ENCODE measurements at regions not wholly inside any gene's neighbourhood (a gene's known extent, or its start where the extent isn't known, plus 50 kb on each side); places are given as distances from the start of the nearest gene placed in this dataset.
A peak's percentile ranks its signal among the peaks of the same experiment; 100 is the strongest.
"Not testable (repeated sequence)": the region's sequence is repeated elsewhere in the genome, so short reads cannot be mapped to it uniquely, and the experiment has no call there.

DNA sequence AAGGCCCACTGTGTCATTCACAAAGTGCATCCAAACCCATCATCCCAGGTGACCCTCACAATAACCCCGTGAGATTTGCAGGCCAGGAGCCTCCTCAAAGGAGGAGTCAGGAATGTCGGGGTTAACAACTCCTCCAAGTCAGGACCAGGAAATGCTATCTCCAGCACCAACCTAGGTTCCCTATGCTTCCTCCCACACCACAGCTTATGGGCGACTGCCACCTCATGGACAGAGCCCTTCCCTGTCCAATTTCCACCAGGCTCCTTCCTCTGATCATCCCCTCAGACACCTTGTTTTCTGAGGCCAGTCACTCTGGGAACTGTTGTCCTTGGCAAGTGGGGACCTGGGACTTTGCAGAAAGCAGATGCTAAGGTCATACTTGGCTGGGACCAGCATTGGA, 77.8 kb downstream of the LIMS3 start:
- POLR2A ChIA-PET; H3K4me3 Mint-ChIP-seq; CTCF ChIA-PET; H3K9me3 Mint-ChIP-seq; ATAC-seq (ENCODE audit: low read depth); DNase-seq; intact Hi-C loops (cut with micrococcal nuclease); H3K36me3 Mint-ChIP-seq (ENCODE audit: low read depth); H3K4me1 Mint-ChIP-seq; H3K27me3 Mint-ChIP-seq; H3K27ac Mint-ChIP-seq: not testable (repeated sequence)

- POLR2A ChIA-PET; H3K36me3 Mint-ChIP-seq (ENCODE audit: low read depth); H3K9me3 Mint-ChIP-seq; H3K27me3 Mint-ChIP-seq; H3K4me3 Mint-ChIP-seq; H3K4me1 Mint-ChIP-seq; CTCF ChIA-PET; intact Hi-C loops (cut with micrococcal nuclease); H3K27ac Mint-ChIP-seq; DNase-seq: not testable (repeated sequence)
- peak; percentile 50 for ATAC-seq (ENCODE audit: low read depth)
Observed at GRCh38 chr2:109980754-109981153, 82.3 kb downstream of the LIMS3 start.

GRCh38 chr2:109986389-109987088, 88.1 kb downstream of the LIMS3 start:
- DNase-seq; H3K27me3 Mint-ChIP-seq; H3K4me3 Mint-ChIP-seq; ATAC-seq (ENCODE audit: low read depth); CTCF ChIA-PET; H3K9me3 Mint-ChIP-seq; H3K4me1 Mint-ChIP-seq; H3K36me3 Mint-ChIP-seq (ENCODE audit: low read depth); POLR2A ChIA-PET; H3K27ac Mint-ChIP-seq; intact Hi-C loops (cut with micrococcal nuclease): not testable (repeated sequence)

GRCh38 chr2:109987089-109987420, 88.6 kb downstream of the LIMS3 start:
- ATAC-seq (ENCODE audit: low read depth); H3K27me3 Mint-ChIP-seq; H3K27ac Mint-ChIP-seq; H3K36me3 Mint-ChIP-seq (ENCODE audit: low read depth); H3K9me3 Mint-ChIP-seq; H3K4me1 Mint-ChIP-seq; CTCF ChIA-PET; intact Hi-C loops (cut with micrococcal nuclease); POLR2A ChIA-PET; DNase-seq; H3K4me3 Mint-ChIP-seq: not testable (repeated sequence)

DNA sequence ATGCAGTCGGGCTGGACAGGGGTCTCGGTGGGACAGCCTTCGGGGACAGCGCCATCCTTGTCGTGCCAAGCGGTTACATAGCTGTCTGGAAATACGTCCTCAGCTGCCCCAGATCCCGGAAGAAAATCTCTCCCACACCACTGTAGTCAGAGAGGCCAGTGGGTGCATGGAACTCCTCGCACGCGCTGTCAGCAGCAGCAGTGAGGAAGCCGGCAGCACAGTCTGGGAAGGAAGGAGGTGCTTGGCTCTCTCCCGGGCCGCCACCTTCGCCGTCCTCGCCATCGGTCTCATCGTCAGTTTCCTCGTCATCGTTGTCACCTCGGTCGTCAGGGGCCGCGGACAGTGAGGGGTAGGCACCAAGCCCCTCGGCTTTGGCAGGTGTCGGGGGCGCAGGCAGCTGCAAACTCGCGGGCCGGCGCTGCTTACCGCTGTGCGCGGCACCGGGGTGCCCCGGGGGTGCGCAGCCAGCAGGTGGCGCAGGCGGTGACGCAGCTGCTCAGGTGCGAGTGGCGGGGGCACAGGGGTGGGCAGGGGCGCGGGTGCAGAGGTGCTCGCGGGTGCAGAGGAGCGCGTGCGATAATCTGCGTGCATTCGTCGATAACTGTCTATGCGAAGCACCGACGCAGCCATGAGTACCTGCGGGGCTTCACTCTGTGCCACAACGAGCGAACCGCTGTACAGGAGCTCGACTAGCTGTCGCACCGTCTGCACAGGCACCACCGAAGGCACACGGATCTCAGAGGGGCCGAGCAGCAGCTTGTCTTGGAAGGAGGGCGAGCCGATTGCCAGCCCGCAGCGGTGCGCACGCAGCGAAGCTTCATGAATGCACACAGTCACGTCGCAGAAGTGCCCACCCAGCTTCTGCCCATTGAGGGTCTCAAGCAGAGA, 89.2 kb downstream of the LIMS3 start:
- H3K27me3 Mint-ChIP-seq; H3K27ac Mint-ChIP-seq; H3K4me3 Mint-ChIP-seq; H3K36me3 Mint-ChIP-seq (ENCODE audit: low read depth); POLR2A ChIA-PET; intact Hi-C loops (cut with micrococcal nuclease); H3K4me1 Mint-ChIP-seq; H3K9me3 Mint-ChIP-seq; DNase-seq; CTCF ChIA-PET: not testable (repeated sequence)
- peak; percentile 71 for ATAC-seq (ENCODE audit: low read depth)

GRCh38 chr2:109999395-109999794, 100.9 kb downstream of the LIMS3 start:
- H3K36me3 Mint-ChIP-seq (ENCODE audit: low read depth); CTCF ChIA-PET; H3K4me1 Mint-ChIP-seq; ATAC-seq (ENCODE audit: low read depth); H3K4me3 Mint-ChIP-seq; H3K27me3 Mint-ChIP-seq; intact Hi-C loops (cut with micrococcal nuclease); DNase-seq; POLR2A ChIA-PET; H3K27ac Mint-ChIP-seq; H3K9me3 Mint-ChIP-seq: not testable (repeated sequence)

- POLR2A ChIA-PET; H3K9me3 Mint-ChIP-seq; CTCF ChIA-PET; H3K36me3 Mint-ChIP-seq (ENCODE audit: low read depth); H3K4me1 Mint-ChIP-seq; H3K4me3 Mint-ChIP-seq; ATAC-seq (ENCODE audit: low read depth); DNase-seq; intact Hi-C loops (cut with micrococcal nuclease); H3K27ac Mint-ChIP-seq; H3K27me3 Mint-ChIP-seq: not testable (repeated sequence)
Observed at GRCh38 chr2:110002502-110002901, 104.0 kb downstream of the LIMS3 start.

DNA sequence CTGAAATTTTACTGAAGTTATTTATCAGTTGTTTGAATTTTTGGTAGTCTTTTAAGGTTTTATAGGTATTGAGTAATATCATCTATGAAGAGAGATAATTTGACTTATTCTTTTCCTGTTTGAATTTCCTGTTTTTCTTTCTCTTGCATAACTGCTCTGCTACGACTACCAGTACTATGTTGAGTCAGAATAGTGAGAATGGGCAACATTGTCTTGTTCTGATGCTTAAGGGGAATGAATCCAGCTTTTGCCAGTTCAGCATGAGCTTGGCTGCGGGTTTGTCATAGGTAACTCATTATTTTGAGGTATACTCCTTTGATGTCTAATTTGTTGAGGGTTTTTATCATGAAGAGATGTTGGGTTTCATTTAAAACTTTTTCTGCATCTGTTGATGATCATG, 102.2 kb downstream of the MALL start:
- ATAC-seq (ENCODE audit: low read depth); H3K4me1 Mint-ChIP-seq; intact Hi-C loops (cut with micrococcal nuclease); H3K36me3 Mint-ChIP-seq (ENCODE audit: low read depth); H3K9me3 Mint-ChIP-seq; H3K4me3 Mint-ChIP-seq; CTCF ChIA-PET; H3K27me3 Mint-ChIP-seq; H3K27ac Mint-ChIP-seq; POLR2A ChIA-PET; DNase-seq: not testable (repeated sequence)

- H3K4me3 Mint-ChIP-seq; ATAC-seq (ENCODE audit: low read depth); H3K36me3 Mint-ChIP-seq (ENCODE audit: low read depth); H3K4me1 Mint-ChIP-seq; CTCF ChIA-PET; H3K27me3 Mint-ChIP-seq; DNase-seq; intact Hi-C loops (cut with micrococcal nuclease); H3K27ac Mint-ChIP-seq; POLR2A ChIA-PET; H3K9me3 Mint-ChIP-seq: not testable (repeated sequence)
Observed at GRCh38 chr2:110016381-110017092, 99.1 kb downstream of the MALL start.

DNA sequence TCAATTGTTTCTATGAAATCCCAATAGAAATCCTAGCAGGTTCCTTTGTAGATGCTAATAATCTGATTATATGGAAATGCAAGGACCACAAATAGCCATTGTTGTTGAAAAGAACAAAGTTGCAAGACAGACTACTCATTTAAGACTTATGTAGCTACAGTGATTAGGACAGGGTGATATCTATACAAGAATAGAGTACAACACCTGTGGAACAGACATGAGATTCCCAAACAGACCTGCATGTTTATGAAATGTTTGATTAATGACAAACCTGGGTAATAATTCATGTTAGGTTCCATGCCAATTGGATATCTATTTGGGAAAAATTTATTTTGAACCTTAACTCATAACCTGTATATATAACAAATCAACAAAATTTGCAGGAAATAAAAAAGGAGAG, 95.4 kb downstream of the MALL start:
- H3K4me3 Mint-ChIP-seq; H3K4me1 Mint-ChIP-seq; CTCF ChIA-PET; H3K27me3 Mint-ChIP-seq; intact Hi-C loops (cut with micrococcal nuclease); DNase-seq; ATAC-seq (ENCODE audit: low read depth); H3K9me3 Mint-ChIP-seq; H3K27ac Mint-ChIP-seq; POLR2A ChIA-PET; H3K36me3 Mint-ChIP-seq (ENCODE audit: low read depth): not testable (repeated sequence)

- H3K27ac Mint-ChIP-seq; H3K36me3 Mint-ChIP-seq (ENCODE audit: low read depth); intact Hi-C loops (cut with micrococcal nuclease); CTCF ChIA-PET; POLR2A ChIA-PET; H3K9me3 Mint-ChIP-seq; ATAC-seq (ENCODE audit: low read depth); DNase-seq; H3K27me3 Mint-ChIP-seq; H3K4me3 Mint-ChIP-seq; H3K4me1 Mint-ChIP-seq: not testable (repeated sequence)
Observed at GRCh38 chr2:110022278-110022677, 93.3 kb downstream of the MALL start.

GRCh38 chr2:110026126-110026785, 89.4 kb downstream of the MALL start:
- CTCF ChIA-PET; H3K9me3 Mint-ChIP-seq; H3K27me3 Mint-ChIP-seq; DNase-seq; H3K4me3 Mint-ChIP-seq; H3K4me1 Mint-ChIP-seq; intact Hi-C loops (cut with micrococcal nuclease); H3K27ac Mint-ChIP-seq; H3K36me3 Mint-ChIP-seq (ENCODE audit: low read depth); POLR2A ChIA-PET; ATAC-seq (ENCODE audit: low read depth): not testable (repeated sequence)

Data from activated B cell treated with CpG ODN at 0.5 μM for 24 hours (primary cell).